Neural crest cell (in vitro differentiated cells): ENCODE measurements at regions not wholly inside any gene's neighbourhood (a gene's known extent, or its start where the extent isn't known, plus 50 kb on each side); places are given as distances from the start of the nearest gene placed in this dataset.

ENCODE experiments used
- DNase-seq: peaks from one replicate; pipeline ENCODE4 v3.0.0; 2021; ENCODE audit warnings: low read depth, mixed read lengths, low spot score
- H3K27ac Mint-ChIP-seq: one replicate; pipeline ENCODE4 v1.8.0; 2021; ENCODE audit warnings: mild to moderate bottlenecking, mixed read lengths; ENCODE audit not compliant: unreplicated experiment
- H3K27me3 Mint-ChIP-seq: 2 replicates; pipeline ENCODE4 v1.8.0; 2021; ENCODE audit warnings: low read depth, mild to moderate bottlenecking, mixed read lengths
- H3K36me3 Mint-ChIP-seq: 2 replicates; pipeline ENCODE4 v1.8.0; 2021; ENCODE audit warnings: low read depth, mild to moderate bottlenecking, mixed read lengths
- H3K4me1 Mint-ChIP-seq: 2 replicates; pipeline ENCODE4 v1.8.0; 2021; ENCODE audit warnings: mixed read lengths
- H3K4me3 Mint-ChIP-seq: one replicate; pipeline ENCODE4 v1.8.0; 2021; ENCODE audit warnings: mild to moderate bottlenecking, mixed read lengths
- H3K9me3 Mint-ChIP-seq: 2 replicates; pipeline ENCODE4 v1.8.0; 2021; ENCODE audit warnings: mixed read lengths
- TF ChIP-seq, protein P1 (sequence below): fragments of 200-600 bp; sonication (generic); conservative IDR thresholded peaks from 2 replicates; pipeline ENCODE4 v1.5.0; 2021; ENCODE audit warnings: antibody characterized with exemption, mild to moderate bottlenecking

DNA sequence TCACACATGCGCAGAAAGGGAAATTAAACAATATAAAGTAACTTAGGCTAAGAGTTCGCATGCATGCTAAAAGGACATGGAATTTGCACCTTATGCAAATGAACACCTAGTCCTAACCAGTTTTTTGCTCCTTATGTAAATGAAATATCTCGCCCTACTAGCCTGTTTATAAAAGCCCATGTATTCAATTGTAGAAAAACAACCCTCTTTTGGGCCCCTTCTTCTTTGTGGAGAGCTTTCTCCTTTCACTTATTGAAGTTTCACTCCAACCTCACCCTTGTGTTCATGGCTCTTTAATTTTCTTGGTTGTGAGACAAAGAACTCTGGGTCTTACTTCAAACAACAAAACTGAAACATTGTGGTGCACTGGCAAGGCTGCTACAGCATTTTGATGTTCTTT lies 333.4 kb upstream of the ATXN7L3B start:
- TF ChIP-seq, protein P1, sequence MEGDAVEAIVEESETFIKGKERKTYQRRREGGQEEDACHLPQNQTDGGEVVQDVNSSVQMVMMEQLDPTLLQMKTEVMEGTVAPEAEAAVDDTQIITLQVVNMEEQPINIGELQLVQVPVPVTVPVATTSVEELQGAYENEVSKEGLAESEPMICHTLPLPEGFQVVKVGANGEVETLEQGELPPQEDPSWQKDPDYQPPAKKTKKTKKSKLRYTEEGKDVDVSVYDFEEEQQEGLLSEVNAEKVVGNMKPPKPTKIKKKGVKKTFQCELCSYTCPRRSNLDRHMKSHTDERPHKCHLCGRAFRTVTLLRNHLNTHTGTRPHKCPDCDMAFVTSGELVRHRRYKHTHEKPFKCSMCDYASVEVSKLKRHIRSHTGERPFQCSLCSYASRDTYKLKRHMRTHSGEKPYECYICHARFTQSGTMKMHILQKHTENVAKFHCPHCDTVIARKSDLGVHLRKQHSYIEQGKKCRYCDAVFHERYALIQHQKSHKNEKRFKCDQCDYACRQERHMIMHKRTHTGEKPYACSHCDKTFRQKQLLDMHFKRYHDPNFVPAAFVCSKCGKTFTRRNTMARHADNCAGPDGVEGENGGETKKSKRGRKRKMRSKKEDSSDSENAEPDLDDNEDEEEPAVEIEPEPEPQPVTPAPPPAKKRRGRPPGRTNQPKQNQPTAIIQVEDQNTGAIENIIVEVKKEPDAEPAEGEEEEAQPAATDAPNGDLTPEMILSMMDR: no peak
- Mint-ChIP-seq H3K9me3 (peaks cover 11% of the 10 kb centered on the region), H3K4me1 (no peaks in the 10 kb centered on the region), H3K36me3 (peaks cover 2% of the 10 kb centered on the region), H3K27me3 (no peaks in the 10 kb centered on the region), H3K27ac (no peak overlapping the region), H3K4me3 (no peak overlapping the region)
- no peak for DNase-seq

DNA sequence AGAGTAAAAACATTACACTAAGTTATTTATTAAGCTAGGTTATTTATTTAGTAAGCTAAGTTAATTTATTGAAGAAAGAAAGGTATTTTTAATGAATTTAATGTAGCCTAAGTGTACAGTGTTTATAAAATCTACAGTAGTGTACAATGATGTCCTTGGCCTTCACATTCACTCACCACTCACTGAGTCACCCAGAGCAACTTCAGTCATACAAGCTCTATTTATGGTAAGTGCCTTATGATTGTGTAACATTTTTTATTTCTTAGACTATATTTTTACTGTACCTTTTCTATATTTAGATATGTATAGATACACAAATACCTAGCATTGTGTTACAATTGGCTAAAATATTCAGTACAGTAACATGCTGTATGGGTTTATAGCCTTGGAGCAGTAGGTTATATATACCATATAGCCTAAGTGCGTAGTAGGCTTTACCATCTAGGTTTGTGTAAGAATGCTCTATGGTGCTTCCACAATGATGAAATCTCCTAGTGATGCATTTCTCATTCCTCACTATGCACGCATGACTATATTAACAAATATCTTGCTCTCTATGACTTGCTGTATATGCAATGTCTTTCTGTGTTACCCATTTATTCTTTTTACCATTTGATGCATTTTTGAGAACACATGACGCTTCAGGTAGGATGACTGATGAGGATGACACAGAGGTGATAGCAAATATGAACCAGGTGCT lies 309.6 kb upstream of the ATXN7L3B start:
- peaks cover 13% of the 10 kb centered on the region for H3K9me3 Mint-ChIP-seq
- no peaks in the 10 kb centered on the region for H3K36me3 Mint-ChIP-seq
- H3K27ac Mint-ChIP-seq: no peak overlapping the region
- no peak overlapping the region for H3K4me3 Mint-ChIP-seq
- no peaks in the 10 kb centered on the region for H3K27me3 Mint-ChIP-seq
- TF ChIP-seq, protein P1: no peak
- no peak for DNase-seq
- H3K4me1 Mint-ChIP-seq: no peaks in the 10 kb centered on the region

DNA sequence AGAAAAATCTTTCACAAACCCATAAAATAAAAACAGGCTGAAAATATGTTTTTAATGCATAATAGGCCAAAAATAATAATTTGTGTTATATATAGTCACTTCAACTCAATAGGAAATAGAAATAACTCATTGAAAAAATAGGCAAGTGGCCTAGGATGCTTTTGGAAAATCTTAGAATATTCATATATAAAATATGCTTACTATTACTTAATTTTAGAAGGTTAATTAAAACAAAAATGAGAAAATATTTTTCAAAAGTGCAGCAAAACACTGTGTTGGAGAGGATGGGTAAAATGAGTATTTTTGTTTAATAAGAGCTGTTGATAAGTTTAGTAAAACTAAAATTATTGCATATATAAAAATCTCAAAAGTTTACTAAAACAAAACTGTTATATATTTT lies 308.0 kb upstream of the ATXN7L3B start:
- DNase-seq: no peak
- Mint-ChIP-seq H3K4me1 (no peaks in the 10 kb centered on the region), H3K36me3 (no peaks in the 10 kb centered on the region), H3K9me3 (peaks cover 13% of the 10 kb centered on the region), H3K4me3 (no peak overlapping the region), H3K27ac (no peak overlapping the region), H3K27me3 (no peaks in the 10 kb centered on the region)
- TF ChIP-seq, protein P1: no peak

DNA sequence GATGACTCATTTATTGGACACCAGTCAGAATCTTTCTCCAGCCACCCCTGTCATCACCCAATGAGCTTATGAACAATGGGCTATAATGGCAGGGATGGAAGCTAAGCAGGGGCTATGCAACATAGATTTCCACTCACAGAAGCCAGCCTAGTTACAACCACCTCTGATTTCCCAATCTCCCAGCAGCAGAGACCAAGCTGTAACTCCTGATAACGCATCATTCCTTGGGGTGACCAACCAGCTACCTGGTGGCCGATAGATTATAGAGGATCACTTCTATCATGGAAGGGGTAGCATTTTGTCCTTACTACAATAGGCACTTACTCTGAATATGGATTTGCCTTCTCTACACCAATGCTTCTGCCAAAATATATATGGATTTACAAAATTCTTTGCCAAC lies 302.3 kb upstream of the ATXN7L3B start:
- Mint-ChIP-seq H3K36me3 (peaks cover 3% of the 10 kb centered on the region), H3K4me3 (no peak overlapping the region), H3K4me1 (no peaks in the 10 kb centered on the region), H3K9me3 (peaks cover 14% of the 10 kb centered on the region), H3K27me3 (no peaks in the 10 kb centered on the region), H3K27ac (no peak overlapping the region)
- TF ChIP-seq, protein P1: no peak
- no peak for DNase-seq

DNA sequence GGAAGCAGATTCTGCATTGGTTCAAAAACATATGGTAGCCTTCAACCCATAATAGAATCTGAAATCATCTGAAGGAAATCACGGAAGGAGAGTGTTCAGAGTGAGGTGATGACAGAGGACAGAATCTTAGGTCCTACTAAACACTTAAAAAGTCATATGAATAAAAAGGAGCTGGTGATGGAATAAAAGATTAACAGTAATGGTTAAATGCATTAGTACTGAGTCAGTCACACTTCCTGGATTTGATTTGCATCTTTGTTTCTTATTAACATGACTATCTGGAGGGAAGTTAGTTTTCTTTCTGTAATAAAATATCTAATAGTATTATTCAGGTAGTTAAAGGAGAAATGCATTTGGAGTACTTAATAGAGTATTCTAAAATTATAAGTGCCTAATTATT lies 296.3 kb upstream of the ATXN7L3B start:
- no peaks in the 10 kb centered on the region for H3K27me3 Mint-ChIP-seq
- TF ChIP-seq, protein P1: no peak
- H3K36me3 Mint-ChIP-seq: peaks cover 3% of the 10 kb centered on the region
- no peaks in the 10 kb centered on the region for H3K4me1 Mint-ChIP-seq
- H3K9me3 Mint-ChIP-seq: peaks cover 12% of the 10 kb centered on the region
- no peak for DNase-seq
- no peak overlapping the region for H3K4me3 Mint-ChIP-seq
- H3K27ac Mint-ChIP-seq: no peak overlapping the region
